ENCODE measurements at regions not wholly inside any gene's neighbourhood (a gene's known extent, or its start where the extent isn't known, plus 50 kb on each side); places are given as distances from the start of the nearest gene placed in this dataset.

DNA sequence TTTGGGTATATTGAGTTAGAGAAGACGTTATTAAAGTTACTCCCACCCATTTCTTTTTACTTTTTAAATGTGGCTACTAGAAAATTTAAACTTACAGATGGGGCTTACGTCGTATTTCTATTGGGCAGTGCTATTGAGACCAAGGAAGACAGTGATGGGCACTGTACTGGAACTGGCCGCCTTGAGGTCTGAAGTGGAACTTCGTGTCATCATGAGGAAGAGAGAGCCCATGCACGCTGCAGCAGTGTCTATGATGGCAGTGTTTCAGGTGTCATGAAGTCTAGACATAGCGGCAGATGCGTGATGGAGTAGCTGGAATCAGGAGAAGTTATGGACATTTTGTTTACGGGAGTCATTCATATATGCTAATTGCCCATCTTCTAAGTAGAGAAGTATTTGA lies 143.7 kb downstream of the LRRC70 start:
- TF ChIP-seq RAD21 (IDR thresholded peaks at IDR 0.05; ENCODE audit: low read length), result no peak
- no peak for TF ChIP-seq CHD1 (IDR thresholded peaks at IDR 0.05; ENCODE audit: low read depth, low read length)
- TF ChIP-seq, protein P1, sequence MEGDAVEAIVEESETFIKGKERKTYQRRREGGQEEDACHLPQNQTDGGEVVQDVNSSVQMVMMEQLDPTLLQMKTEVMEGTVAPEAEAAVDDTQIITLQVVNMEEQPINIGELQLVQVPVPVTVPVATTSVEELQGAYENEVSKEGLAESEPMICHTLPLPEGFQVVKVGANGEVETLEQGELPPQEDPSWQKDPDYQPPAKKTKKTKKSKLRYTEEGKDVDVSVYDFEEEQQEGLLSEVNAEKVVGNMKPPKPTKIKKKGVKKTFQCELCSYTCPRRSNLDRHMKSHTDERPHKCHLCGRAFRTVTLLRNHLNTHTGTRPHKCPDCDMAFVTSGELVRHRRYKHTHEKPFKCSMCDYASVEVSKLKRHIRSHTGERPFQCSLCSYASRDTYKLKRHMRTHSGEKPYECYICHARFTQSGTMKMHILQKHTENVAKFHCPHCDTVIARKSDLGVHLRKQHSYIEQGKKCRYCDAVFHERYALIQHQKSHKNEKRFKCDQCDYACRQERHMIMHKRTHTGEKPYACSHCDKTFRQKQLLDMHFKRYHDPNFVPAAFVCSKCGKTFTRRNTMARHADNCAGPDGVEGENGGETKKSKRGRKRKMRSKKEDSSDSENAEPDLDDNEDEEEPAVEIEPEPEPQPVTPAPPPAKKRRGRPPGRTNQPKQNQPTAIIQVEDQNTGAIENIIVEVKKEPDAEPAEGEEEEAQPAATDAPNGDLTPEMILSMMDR (conservative IDR thresholded peaks at IDR 0.05; ENCODE audit: low read depth, low read length), result no peak
- TF ChIP-seq RCOR1 (IDR thresholded peaks at IDR 0.05; ENCODE audit: insufficient replicate concordance, low read length), result no peak
- TF ChIP-seq POLR2A (IDR thresholded peaks at IDR 0.05; ENCODE audit: low read depth, low read length), result no peak
- TF ChIP-seq, protein P2, sequence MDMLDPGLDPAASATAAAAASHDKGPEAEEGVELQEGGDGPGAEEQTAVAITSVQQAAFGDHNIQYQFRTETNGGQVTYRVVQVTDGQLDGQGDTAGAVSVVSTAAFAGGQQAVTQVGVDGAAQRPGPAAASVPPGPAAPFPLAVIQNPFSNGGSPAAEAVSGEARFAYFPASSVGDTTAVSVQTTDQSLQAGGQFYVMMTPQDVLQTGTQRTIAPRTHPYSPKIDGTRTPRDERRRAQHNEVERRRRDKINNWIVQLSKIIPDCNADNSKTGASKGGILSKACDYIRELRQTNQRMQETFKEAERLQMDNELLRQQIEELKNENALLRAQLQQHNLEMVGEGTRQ (IDR thresholded peaks at IDR 0.05; ENCODE audit: low read depth, low read length), result no peak
- TF ChIP-seq CEBPB (IDR thresholded peaks at IDR 0.05; ENCODE audit: low read depth, low read length), result no peak
- no peak for TF ChIP-seq FOS (IDR thresholded peaks at IDR 0.05; ENCODE audit: low read depth, low read length)
- no peak for TF ChIP-seq RFX5 (IDR thresholded peaks at IDR 0.05; ENCODE audit: low read depth, low read length)
- no peak for TF ChIP-seq MXI1 (IDR thresholded peaks at IDR 0.05; ENCODE audit: borderline replicate concordance, low read depth, low read length)
- TF ChIP-seq BHLHE40 (IDR thresholded peaks at IDR 0.05; ENCODE audit: low read depth, low read length), result no peak

Measured in IMR-90 (cell line).